SK-N-SH treated with all-trans-retinoic acid at 6 μM for 48 hours (cell line): ENCODE measurements at regions not wholly inside any gene's neighbourhood (a gene's known extent, or its start where the extent isn't known, plus 50 kb on each side); places are given as distances from the start of the nearest gene placed in this dataset.

Experiments
- ATAC-seq: fragments of 200-7000 bp; cut with Tn5 transposase; 3 replicates; pipeline ENCODE4 v1.9.1; 2020; ENCODE audit warnings: mild to moderate bottlenecking, moderate library complexity
- ARNTL ChIP-seq: fragments of 450-650 bp; formaldehyde crosslinking; IDR thresholded peaks from 2 replicates; pipeline ENCODE4 v1.5.0; 2020; ENCODE audit warnings: low read depth, mild to moderate bottlenecking, moderate library complexity, borderline replicate concordance
- BACH2 ChIP-seq: fragments of 250-450 bp; sonication (Bioruptor Pico); IDR thresholded peaks from 2 replicates; pipeline ENCODE4 v1.9.0; 2021; ENCODE audit warnings: mild to moderate bottlenecking, borderline replicate concordance
- CSDC2 ChIP-seq: fragments of 250-450 bp; sonication (Bioruptor Pico); IDR thresholded peaks from 2 replicates; pipeline ENCODE4 v1.5.0; 2020; ENCODE audit warnings: mild to moderate bottlenecking, moderate library complexity
- ESRRG ChIP-seq: fragments of 250-450 bp; sonication (Bioruptor Pico); IDR thresholded peaks from 2 replicates; pipeline ENCODE4 v1.6.1; 2021; ENCODE audit warnings: mild to moderate bottlenecking
- GLIS3 ChIP-seq: fragments of 250-450 bp; sonication (Bioruptor Pico); IDR thresholded peaks from 2 replicates; pipeline ENCODE4 v1.5.0; 2020; ENCODE audit warnings: mild to moderate bottlenecking, moderate library complexity
- OSR1 ChIP-seq: fragments of 250-450 bp; sonication (Bioruptor Pico); IDR thresholded peaks from 2 replicates; pipeline ENCODE4 v1.8.0; 2022; ENCODE audit warnings: moderate library complexity, mild to moderate bottlenecking, inconsistent platforms
- PATZ1 ChIP-seq: fragments of 250-450 bp; sonication (Bioruptor Pico); IDR thresholded peaks from 2 replicates; pipeline ENCODE4 v1.8.0; 2020; ENCODE audit warnings: mild to moderate bottlenecking, moderate library complexity, borderline replicate concordance
- PPARA ChIP-seq: fragments of 250-450 bp; sonication (Bioruptor Pico); IDR thresholded peaks from 2 replicates; pipeline ENCODE4 v1.5.0; 2020; ENCODE audit warnings: mild to moderate bottlenecking, borderline replicate concordance
- RARB ChIP-seq: fragments of 250-450 bp; sonication (Bioruptor Pico); IDR thresholded peaks from 2 replicates; pipeline ENCODE4 v1.8.0; 2021; ENCODE audit warnings: mild to moderate bottlenecking, moderate library complexity
- SNAI2 ChIP-seq: fragments of 250-450 bp; sonication (Bioruptor Pico); IDR thresholded peaks from 2 replicates; pipeline ENCODE4 v1.5.0; 2020; ENCODE audit warnings: mild to moderate bottlenecking, moderate library complexity
- TSHZ2 ChIP-seq: fragments of 250-450 bp; sonication (Bioruptor Pico); IDR thresholded peaks from 2 replicates; pipeline ENCODE4 v1.5.0; 2020; ENCODE audit warnings: mild to moderate bottlenecking, moderate library complexity
- ZC3H10 ChIP-seq: fragments of 250-450 bp; sonication (Bioruptor Pico); IDR thresholded peaks from 2 replicates; pipeline ENCODE4 v1.5.1; 2021; ENCODE audit warnings: mild to moderate bottlenecking, moderate library complexity
- ZFP3 ChIP-seq: fragments of 250-450 bp; sonication (Bioruptor Pico); IDR thresholded peaks from 2 replicates; pipeline ENCODE4 v1.5.0; 2020; ENCODE audit warnings: mild to moderate bottlenecking, moderate library complexity
- ZFP30 ChIP-seq: fragments of 450-650 bp; formaldehyde crosslinking; IDR thresholded peaks from 2 replicates; pipeline ENCODE4 v1.5.0; 2022; ENCODE audit warnings: mild to moderate bottlenecking, moderate library complexity
- ZNF565 ChIP-seq: fragments of 450-650 bp; formaldehyde crosslinking; conservative IDR thresholded peaks from 2 replicates; pipeline ENCODE4 v1.5.0; 2020; ENCODE audit warnings: low read depth, mild to moderate bottlenecking, moderate library complexity
- ZNF70 ChIP-seq: fragments of 450-650 bp; formaldehyde crosslinking; IDR thresholded peaks from 2 replicates; pipeline ENCODE4 v1.5.0; 2020; ENCODE audit warnings: mild to moderate bottlenecking, moderate library complexity
- ZNF8 ChIP-seq: fragments of 450-650 bp; formaldehyde crosslinking; IDR thresholded peaks from 2 replicates; pipeline ENCODE4 v1.5.0; 2020; ENCODE audit warnings: mild to moderate bottlenecking, moderate library complexity
- TF ChIP-seq, protein P1 (sequence below): fragments of 250-450 bp; sonication (Bioruptor Pico); IDR thresholded peaks from 2 replicates; pipeline ENCODE4 v1.8.0; 2021; ENCODE audit warnings: low read depth, mild to moderate bottlenecking, moderate library complexity, borderline replicate concordance
- TF ChIP-seq, protein P2 (sequence below): fragments of 250-450 bp; sonication (Bioruptor Pico); IDR thresholded peaks from 2 replicates; pipeline ENCODE4 v1.5.1; 2021; ENCODE audit warnings: mild to moderate bottlenecking, moderate library complexity
- TF ChIP-seq, protein P3 (sequence below): fragments of 250-450 bp; sonication (Bioruptor Pico); IDR thresholded peaks from 2 replicates; pipeline ENCODE4 v1.5.1; 2020; ENCODE audit warnings: low read depth, mild to moderate bottlenecking, moderate library complexity

DNA sequence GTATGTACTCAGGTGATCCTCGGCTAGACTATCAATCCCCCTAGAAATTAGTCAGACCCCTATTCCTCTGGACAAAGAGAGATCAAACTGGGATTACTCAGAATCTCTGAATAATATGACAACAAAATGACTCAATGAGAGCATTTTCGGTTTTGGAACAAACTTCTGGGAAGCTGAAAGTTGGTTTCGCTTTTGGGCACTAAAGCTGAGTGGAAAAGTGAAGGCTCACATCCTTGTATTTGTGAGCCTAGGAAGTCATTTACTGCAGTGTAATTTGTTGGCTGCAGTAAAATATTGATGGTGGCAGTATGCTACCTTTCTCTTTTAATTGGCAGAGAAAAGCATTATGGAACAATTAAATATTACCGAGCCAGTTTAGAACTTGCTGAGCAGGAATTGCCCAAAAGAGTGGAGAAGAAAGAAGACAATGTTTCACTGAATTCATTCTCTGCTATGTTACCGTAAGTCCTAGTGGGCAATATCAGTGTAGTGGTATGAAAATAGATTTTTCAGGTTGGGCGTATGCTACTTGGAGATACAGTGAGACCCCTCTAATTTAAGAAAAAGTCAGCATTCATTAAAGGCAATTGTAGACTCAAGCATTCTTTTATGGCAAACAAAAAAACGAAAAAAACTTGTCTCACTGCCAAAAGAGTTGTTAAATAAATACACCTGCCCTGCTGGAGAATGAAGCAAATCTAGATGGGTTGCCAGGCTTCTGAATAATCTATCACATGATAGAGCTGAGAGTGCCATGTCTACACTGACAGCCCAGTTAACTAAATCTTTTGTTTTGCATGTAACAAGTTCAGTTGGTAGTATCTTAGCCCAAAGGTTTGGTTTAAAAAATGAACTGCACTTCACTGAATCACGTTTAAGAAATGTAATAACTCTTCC lies 69.6 kb downstream of the AGTR2 start:
- ATAC-seq, result no peak
- TF ChIP-seq ZC3H10 (CRISPR knock-in tag) (no peak), OSR1 (CRISPR knock-in tag) (no peak), ZNF8 (no peak), ARNTL (CRISPR knock-in tag) (no peak), GLIS3 (CRISPR knock-in tag) (no peak), BACH2 (CRISPR knock-in tag) (no peak), PPARA (CRISPR knock-in tag) (no peak), TSHZ2 (CRISPR knock-in tag) (no peak), ZFP3 (no peak), SNAI2 (CRISPR knock-in tag) (no peak), RARB (CRISPR knock-in tag) (no peak), ESRRG (CRISPR knock-in tag) (no peak), PATZ1 (CRISPR knock-in tag) (no peak), CSDC2 (no peak)
- TF ChIP-seq, protein P1, sequence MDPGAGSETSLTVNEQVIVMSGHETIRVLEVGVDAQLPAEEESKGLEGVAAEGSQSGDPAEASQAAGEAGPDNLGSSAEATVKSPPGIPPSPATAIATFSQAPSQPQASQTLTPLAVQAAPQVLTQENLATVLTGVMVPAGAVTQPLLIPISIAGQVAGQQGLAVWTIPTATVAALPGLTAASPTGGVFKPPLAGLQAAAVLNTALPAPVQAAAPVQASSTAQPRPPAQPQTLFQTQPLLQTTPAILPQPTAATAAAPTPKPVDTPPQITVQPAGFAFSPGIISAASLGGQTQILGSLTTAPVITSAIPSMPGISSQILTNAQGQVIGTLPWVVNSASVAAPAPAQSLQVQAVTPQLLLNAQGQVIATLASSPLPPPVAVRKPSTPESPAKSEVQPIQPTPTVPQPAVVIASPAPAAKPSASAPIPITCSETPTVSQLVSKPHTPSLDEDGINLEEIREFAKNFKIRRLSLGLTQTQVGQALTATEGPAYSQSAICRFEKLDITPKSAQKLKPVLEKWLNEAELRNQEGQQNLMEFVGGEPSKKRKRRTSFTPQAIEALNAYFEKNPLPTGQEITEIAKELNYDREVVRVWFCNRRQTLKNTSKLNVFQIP, result no peak
- TF ChIP-seq, protein P2, sequence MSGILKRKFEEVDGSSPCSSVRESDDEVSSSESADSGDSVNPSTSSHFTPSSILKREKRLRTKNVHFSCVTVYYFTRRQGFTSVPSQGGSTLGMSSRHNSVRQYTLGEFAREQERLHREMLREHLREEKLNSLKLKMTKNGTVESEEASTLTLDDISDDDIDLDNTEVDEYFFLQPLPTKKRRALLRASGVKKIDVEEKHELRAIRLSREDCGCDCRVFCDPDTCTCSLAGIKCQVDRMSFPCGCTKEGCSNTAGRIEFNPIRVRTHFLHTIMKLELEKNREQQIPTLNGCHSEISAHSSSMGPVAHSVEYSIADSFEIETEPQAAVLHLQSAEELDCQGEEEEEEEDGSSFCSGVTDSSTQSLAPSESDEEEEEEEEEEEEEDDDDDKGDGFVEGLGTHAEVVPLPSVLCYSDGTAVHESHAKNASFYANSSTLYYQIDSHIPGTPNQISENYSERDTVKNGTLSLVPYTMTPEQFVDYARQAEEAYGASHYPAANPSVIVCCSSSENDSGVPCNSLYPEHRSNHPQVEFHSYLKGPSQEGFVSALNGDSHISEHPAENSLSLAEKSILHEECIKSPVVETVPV (CRISPR knock-in tag), result no peak

- TF ChIP-seq ZFP30, result no peak
- no peak for TF ChIP-seq BACH2 (CRISPR knock-in tag)
- TF ChIP-seq ZFP3, result no peak
- TF ChIP-seq PATZ1 (CRISPR knock-in tag), result no peak
- TF ChIP-seq, protein P3, sequence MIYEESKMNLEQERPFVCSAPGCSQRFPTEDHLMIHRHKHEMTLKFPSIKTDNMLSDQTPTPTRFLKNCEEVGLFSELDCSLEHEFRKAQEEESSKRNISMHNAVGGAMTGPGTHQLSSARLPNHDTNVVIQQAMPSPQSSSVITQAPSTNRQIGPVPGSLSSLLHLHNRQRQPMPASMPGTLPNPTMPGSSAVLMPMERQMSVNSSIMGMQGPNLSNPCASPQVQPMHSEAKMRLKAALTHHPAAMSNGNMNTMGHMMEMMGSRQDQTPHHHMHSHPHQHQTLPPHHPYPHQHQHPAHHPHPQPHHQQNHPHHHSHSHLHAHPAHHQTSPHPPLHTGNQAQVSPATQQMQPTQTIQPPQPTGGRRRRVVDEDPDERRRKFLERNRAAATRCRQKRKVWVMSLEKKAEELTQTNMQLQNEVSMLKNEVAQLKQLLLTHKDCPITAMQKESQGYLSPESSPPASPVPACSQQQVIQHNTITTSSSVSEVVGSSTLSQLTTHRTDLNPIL (CRISPR knock-in tag), result no peak
- no peak for TF ChIP-seq OSR1 (CRISPR knock-in tag)
- no peak for TF ChIP-seq ZNF565 (CRISPR knock-in tag)
- no peak for TF ChIP-seq SNAI2 (CRISPR knock-in tag)
- TF ChIP-seq ZNF8, result no peak
- no peak for TF ChIP-seq ZC3H10 (CRISPR knock-in tag)
- TF ChIP-seq ZNF70 (CRISPR knock-in tag), result no peak
- no peak for TF ChIP-seq GLIS3 (CRISPR knock-in tag)
- ATAC-seq, result no peak
Observed at GRCh38 chrX:116241001-116241400, 70.5 kb downstream of the AGTR2 start.
